Psoas muscle (tissue), 7 donors: ENCODE measurements at regions not wholly inside any gene's neighbourhood (a gene's known extent, or its start where the extent isn't known, plus 50 kb on each side); places are given as distances from the start of the nearest gene placed in this dataset.
"Not testable (repeated sequence)": the region's sequence is repeated elsewhere in the genome, so short reads cannot be mapped to it uniquely, and the experiment has no call there.

Experiments used
- ATAC-seq, 4 donors: fragments of 200-7000 bp; cut with Tn5 transposase; one replicate each; pipeline ENCODE4 v1.9.1; 2020; ENCODE audit warnings: moderate library complexity in 3 of 4, mild to moderate bottlenecking in 2 of 4
- DNase-seq, 2 donors: peaks; one replicate each; pipeline ENCODE4 v3.0.0-alpha.2; 2020
- H3K27ac ChIP-seq: fragments of 200-600 bp; one replicate; pipeline ENCODE4 v1.8.0; 2022
- H3K27me3 ChIP-seq, 3 donors: fragments of 200-600 bp in 1 of 3; one replicate each; pipeline versions ENCODE4 v1.6.1 to v1.8.0; 2013 to 2022; ENCODE audit warnings: low read length in 2 of 3, mild to moderate bottlenecking in 2 of 3, moderate library complexity in 1 of 3; ENCODE audit not compliant: insufficient read depth in 3 of 3
- H3K36me3 ChIP-seq, 2 donors: fragments of 200-600 bp in 1 of 2; one replicate each; pipeline versions ENCODE4 v1.6.1 to v1.8.0; 2013 to 2022; ENCODE audit warnings: low read depth in 1 of 2, mild to moderate bottlenecking in 1 of 2, moderate library complexity in 1 of 2; ENCODE audit not compliant: insufficient read depth in 1 of 2
- H3K4me1 ChIP-seq: fragments of 200-600 bp; one replicate; pipeline ENCODE4 v1.8.0; 2022
- H3K4me3 ChIP-seq: fragments of 200-600 bp; one replicate; pipeline ENCODE4 v1.8.0; 2022; ENCODE audit warnings: mild to moderate bottlenecking
- H3K9me3 ChIP-seq: fragments of 200-600 bp; one replicate; pipeline ENCODE4 v1.8.0; 2022
- CTCF ChIP-seq: fragments of 200-600 bp; IDR thresholded peaks from one replicate; pipeline ENCODE4 v1.8.0; 2022; ENCODE audit warnings: antibody characterized with exemption
- WGBS, 3 donors: extraction: QIAGEN DNeasy Blood & Tissue Kit; methylation state at CpG; one replicate each; pipeline versions ENCODE4 v1.1.6 to v1.1.7; 2013; 5-methylcytosine and 5-hydroxymethylcytosine counted together
- intact Hi-C, 2 donors: fragments of 100-400 bp; cut with DNase I; formaldehyde crosslinking; loops; one replicate each; pipeline versions ENCODE4 v1.11.0 to v1.14.2; 2022
- donor health status: healthy with polysubstance abuse.
- donor health status: DM: no; HTN: no; CAD: no; lungs with moderate emphysema.
- donor health status: Bipolar disorder and iron deficiency.
- donor health status: healthy.
- donor health status: DM: yes; HTN: yes; CAD: no.
- donor health status: DM: no; HTN: no; CAD: no.
- donor health status: DM: yes; HTN: yes; CAD: no.

DNA sequence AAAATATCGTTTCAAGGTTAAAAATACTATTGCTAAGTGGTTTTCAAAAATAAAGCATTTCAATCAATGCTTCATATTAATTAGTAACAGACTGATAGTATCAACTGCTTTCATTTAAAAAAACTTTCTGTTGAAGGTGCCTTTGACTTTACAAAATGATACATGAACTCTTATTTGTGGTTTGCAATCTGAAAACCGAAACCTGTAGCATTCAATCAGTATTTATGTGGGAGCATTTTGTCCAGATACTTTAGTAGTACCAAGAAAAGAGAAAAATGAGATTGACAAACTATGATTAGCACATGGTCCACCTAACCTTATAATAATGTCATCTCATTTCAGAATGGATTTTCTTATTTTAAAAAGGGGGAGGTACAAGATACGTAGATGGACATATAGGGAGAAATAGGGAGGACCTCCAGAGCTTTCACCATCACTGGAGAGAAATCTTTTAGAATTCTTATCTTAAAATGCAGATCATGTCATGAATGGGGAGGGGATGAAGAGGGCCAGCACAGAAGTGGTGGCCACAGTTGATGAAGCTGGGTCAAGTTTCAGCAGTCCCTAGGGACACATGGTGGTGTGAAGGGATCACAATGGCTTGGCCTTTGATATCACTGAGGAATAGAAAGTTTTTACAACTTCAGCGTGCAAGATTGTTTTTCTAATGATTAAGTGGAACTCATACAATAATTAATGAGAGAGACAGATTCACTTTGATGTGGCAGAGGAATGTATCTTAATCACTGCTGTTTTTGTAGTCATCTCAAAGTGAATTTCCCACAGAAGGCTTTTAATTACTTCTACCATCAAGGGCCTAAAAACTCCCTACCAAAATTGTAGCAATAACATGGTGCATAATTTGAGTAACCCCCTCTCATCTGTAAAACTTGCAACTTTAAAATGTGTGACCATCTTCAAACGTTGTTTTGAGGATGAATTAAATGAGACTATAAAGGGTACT is 322.3 kb upstream of the EDIL3 start:
- H3K4me3 ChIP-seq = no peak overlapping the region
- intact Hi-C loops = no loop called here

DNA sequence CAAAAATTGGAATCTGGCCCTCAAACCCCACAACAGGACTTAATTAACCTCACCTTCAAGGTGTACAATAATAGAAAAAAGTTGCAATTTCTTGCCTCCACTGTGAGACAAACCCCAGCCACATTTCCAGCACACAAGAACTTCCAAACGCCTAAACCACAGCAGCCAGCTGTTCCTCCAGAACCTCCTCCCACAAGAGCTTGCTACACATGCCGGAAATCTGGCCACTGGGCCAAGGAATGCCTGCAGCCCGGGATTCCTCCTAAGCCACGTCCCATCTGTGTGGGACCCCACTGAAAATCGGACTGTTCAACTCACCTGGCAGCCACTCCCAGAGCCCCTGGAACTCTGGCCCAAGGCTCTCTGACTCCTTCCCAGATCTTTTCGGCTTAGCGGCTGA is 315.9 kb upstream of the EDIL3 start:
- not testable (repeated sequence) for H3K27ac ChIP-seq

More for the DNA sequence above, 322.3 kb upstream of the EDIL3 start:
- H3K36me3 ChIP-seq = no peaks in the 10 kb centered on the region
- 37 to 38% (median 38%) methylated on average over 5 of the region's 5 CpGs for WGBS, 3 donors
- no peaks in the 10 kb centered on the region for H3K27me3 ChIP-seq
- ATAC-seq (no peak), DNase-seq (no peak)
- no peak for TF ChIP-seq CTCF
- no peak overlapping the region for H3K27ac ChIP-seq
- H3K9me3 ChIP-seq = no peaks in the 10 kb centered on the region
- H3K4me1 ChIP-seq = no peaks in the 10 kb centered on the region

DNA sequence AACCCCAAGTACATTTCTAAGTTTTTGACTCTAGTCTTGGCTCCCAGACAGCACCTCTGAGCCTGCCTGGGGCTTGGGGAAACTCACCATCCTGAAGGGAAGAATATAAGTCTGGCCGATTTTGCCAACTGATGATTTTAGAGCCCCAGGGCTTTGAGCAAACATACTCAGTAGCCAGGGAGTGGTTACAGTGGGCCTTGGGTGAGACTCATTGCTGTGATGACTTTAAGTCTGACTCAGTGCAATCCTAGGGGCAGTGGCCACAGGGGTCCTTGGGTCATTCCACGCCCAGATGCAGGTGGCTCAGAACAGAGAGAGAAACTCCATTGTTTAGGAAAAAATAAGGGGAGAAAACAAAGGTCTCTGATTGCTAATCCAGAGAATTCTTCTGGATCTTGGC is 312.0 kb upstream of the EDIL3 start:
- ATAC-seq (no peak), DNase-seq (no peak)
- Histone ChIP-seq H3K4me3 (no peak overlapping the region), H3K4me1 (no peaks in the 10 kb centered on the region), H3K27me3 (no peaks in the 10 kb centered on the region), H3K9me3 (no peaks in the 10 kb centered on the region), H3K36me3 (no peaks in the 10 kb centered on the region), H3K27ac (no peak overlapping the region)
- TF ChIP-seq CTCF = no peak
- intact Hi-C loops = no loop called here
- WGBS, 3 donors = 47 to 89% (median 87%) methylated on average over 2 of the region's 2 CpGs

More for the DNA sequence above, 315.9 kb upstream of the EDIL3 start:
- H3K36me3 ChIP-seq, H3K9me3 ChIP-seq, DNase-seq, H3K27me3 ChIP-seq, intact Hi-C loops, ATAC-seq, H3K4me3 ChIP-seq, H3K4me1 ChIP-seq: not testable (repeated sequence)
- WGBS, 3 donors = 66 to 73% (median 69%) methylated on average over 3 to 7 of the region's 7 CpGs

DNA sequence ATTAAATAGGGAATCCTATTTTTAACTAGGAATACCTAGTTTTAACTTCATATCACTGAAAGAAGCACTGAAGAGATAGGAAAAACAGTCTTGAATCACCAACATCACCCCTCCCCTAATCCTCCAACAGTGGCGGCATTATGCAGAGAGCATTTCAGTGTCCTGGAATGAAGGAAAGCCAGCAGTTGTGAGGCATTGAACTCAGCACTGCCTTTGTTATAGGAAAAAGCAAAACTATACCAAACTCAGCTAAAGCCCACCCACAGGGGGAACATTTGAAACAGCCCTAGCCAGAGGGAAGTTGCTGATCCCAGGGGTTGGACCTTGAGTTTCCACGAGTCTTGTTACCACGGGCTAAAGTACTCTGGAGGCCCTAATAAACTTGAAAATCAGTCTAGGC is 310.6 kb upstream of the EDIL3 start:
- H3K36me3 ChIP-seq = no peaks in the 10 kb centered on the region
- no peaks in the 10 kb centered on the region for H3K27me3 ChIP-seq
- no peak overlapping the region for H3K4me3 ChIP-seq
- TF ChIP-seq CTCF = no peak
- no peaks in the 10 kb centered on the region for H3K4me1 ChIP-seq
- DNase-seq (no peak), ATAC-seq (no peak)
- intact Hi-C loops = no loop called here
- whole genome bisulfite sequencing, 3 donors = 85 to 96% (median 92%) methylated on average over 3 of the region's 3 CpGs
- no peaks in the 10 kb centered on the region for H3K9me3 ChIP-seq
- no peak overlapping the region for H3K27ac ChIP-seq

- intact Hi-C loops = no loop called here
- no peaks in the 10 kb centered on the region for H3K4me1 ChIP-seq
- no peak overlapping the region for H3K4me3 ChIP-seq
- H3K27me3 ChIP-seq = no peaks in the 10 kb centered on the region
- 31 to 47% (median 33%) methylated on average over 4 of the region's 4 CpGs for WGBS, 3 donors
- no peaks in the 10 kb centered on the region for H3K9me3 ChIP-seq
- H3K36me3 ChIP-seq = no peaks in the 10 kb centered on the region
- no peak for ATAC-seq
- H3K27ac ChIP-seq = no peak overlapping the region
- DNase-seq = no peak
- no peak for TF ChIP-seq CTCF
Measured at GRCh38 chr5:84693256-84693655, 308.6 kb upstream of the EDIL3 start.
